ENCODE measurements at regions not wholly inside any gene's neighbourhood (a gene's known extent, or its start where the extent isn't known, plus 50 kb on each side); places are given as distances from the start of the nearest gene placed in this dataset.

GRCh38 chr10:35726846-35727245 lies 84.8 kb upstream of the FZD8 start:
- SMC1A ChIA-PET (ENCODE audit: uncharacterized antibody, unreplicated experiment) = interaction anchor here (1.0 kb wide), 1 partner anchor 43 kb away, joined by 3 read pairs; no protein-coding TSS in a partner anchor

More at GRCh38 chr10:35726846-35727245, 84.8 kb upstream of the FZD8 start:
- no peaks in the 10 kb centered on the region for H3K27me3 ChIP-seq (replicated peaks in 1 of 2; ENCODE audit: control insufficient read depth in 2 of 2, insufficient read depth in 2 of 2, low read length in 1 of 2)
- no peak for TF ChIP-seq CUX1 (IDR thresholded peaks at IDR 0.05; ENCODE audit: insufficient replicate concordance, low read depth, low read length)
- no peak for TF ChIP-seq ZNF217 (IDR thresholded peaks at IDR 0.05)
- no peak for TF ChIP-seq CEBPB (IDR thresholded peaks at IDR 0.05; ENCODE audit: borderline replicate concordance in 1 of 2, low read depth in 2 of 2, low read length in 2 of 2)
- TF ChIP-seq SREBF2 (IDR thresholded peaks at IDR 0.05; ENCODE audit: low read length) = no peak
- no peak for TF ChIP-seq KDM1A (IDR thresholded peaks at IDR 0.05; ENCODE audit: borderline replicate concordance)
- no peak for TF ChIP-seq BCL3 (IDR thresholded peaks at IDR 0.05; ENCODE audit: borderline replicate concordance, insufficient read depth, low read depth, low read length, poor library complexity, severe bottlenecking)
- TF ChIP-seq GABPA (IDR thresholded peaks at IDR 0.05; ENCODE audit: low read depth) = no peak
- TF ChIP-seq CBFB (IDR thresholded peaks at IDR 0.05; ENCODE audit: low read depth) = no peak
- no peak for TF ChIP-seq BHLHE40 (IDR thresholded peaks at IDR 0.05; ENCODE audit: borderline replicate concordance in 1 of 2, low read depth in 2 of 2, low read length in 1 of 2)
- no peak for TF ChIP-seq ZSCAN29 (IDR thresholded peaks at IDR 0.05)
- TF ChIP-seq BCLAF1 (IDR thresholded peaks at IDR 0.05) = no peak
- TF ChIP-seq MEF2A (IDR thresholded peaks at IDR 0.05; ENCODE audit: insufficient read depth, low read depth, low read length) = no peak
- TF ChIP-seq NR2C1 (IDR thresholded peaks at IDR 0.05) = no peak
- no peaks in the 10 kb centered on the region for H3K9me3 ChIP-seq (replicated peaks; ENCODE audit: control insufficient read depth, insufficient read depth, low read length)
- no peak overlapping the region for H3K4me2 ChIP-seq (ENCODE audit: control insufficient read depth, insufficient read depth)
- no peaks in the 10 kb centered on the region for H4K20me1 ChIP-seq (ENCODE audit: control insufficient read depth, insufficient read depth)
- no peak overlapping the region for H3K4me3 ChIP-seq
- BruUV-seq (replicated peaks) = no TSS peak
- H3K36me3 ChIP-seq (ENCODE audit: control insufficient read depth in 2 of 2, insufficient read depth in 2 of 2, low read length in 1 of 2) = no peaks in the 10 kb centered on the region
- ChIA-PET CTCF (no interaction called here), POLR2A (no interaction called here), RAD21 (ENCODE audit: unreplicated experiment) (no interaction called here)
- ATAC-seq = no peak
- intact Hi-C loops (cut with micrococcal nuclease; ENCODE audit: unreplicated experiment) (no loop called here), in situ Hi-C loops (cut with MboI) (no loop called here)
- H3K9ac ChIP-seq (ENCODE audit: control insufficient read depth, insufficient read depth, low read length) = no peak overlapping the region
- no peaks in the 10 kb centered on the region for H3K4me1 ChIP-seq (ENCODE audit: control insufficient read depth, insufficient read depth, low read length)
- no peak overlapping the region for H2AFZ ChIP-seq (ENCODE audit: control insufficient read depth, low read depth, low read length)
- DNase-seq (ENCODE audit: low read depth, low spot score) = no peak
- H3K27ac ChIP-seq (ENCODE audit: control insufficient read depth, insufficient read depth) = no peak overlapping the region
- WGBS (ENCODE audit: insufficient coverage, insufficient replicate concordance, low lambda C conversion rate, missing lambda C conversion rate) = 5% methylated on average over 2 of the region's 2 CpGs
- H3K79me2 ChIP-seq (ENCODE audit: control insufficient read depth, insufficient read depth, low read length) = no peaks in the 10 kb centered on the region
- no peak for FAIRE-seq
